Eye (tissue), 1 donor: ENCODE measurements at regions not wholly inside any gene's neighbourhood (a gene's known extent, or its start where the extent isn't known, plus 50 kb on each side); places are given as distances from the start of the nearest gene placed in this dataset.
"Not testable (repeated sequence)": the region's sequence is repeated elsewhere in the genome, so short reads cannot be mapped to it uniquely, and the experiment has no call there.

Source experiments
- DNase-seq: peaks from one replicate; pipeline ENCODE4 v3.0.0-alpha.2; 2015

DNA sequence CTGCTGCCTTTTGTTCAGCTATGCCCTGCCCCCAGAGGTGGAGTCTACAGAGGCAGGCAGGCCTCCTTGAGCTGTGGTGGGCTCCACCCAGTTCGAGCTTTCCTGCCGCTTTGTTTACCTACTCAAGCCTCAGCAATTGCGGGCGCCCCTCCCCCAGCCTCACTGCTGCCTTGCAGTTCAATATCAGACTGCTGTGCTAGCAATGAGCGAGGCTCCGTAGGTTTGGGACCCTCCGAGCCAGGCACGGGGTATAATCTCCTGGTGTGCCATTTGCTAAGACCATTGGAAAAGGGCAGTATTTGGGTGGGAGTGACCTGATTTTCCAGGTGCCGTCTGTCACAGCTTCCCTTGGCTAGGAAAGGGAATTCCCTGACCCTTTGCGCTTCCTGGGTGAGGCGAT, 51.9 kb downstream of the DIPK2A start:
- DNase-seq = not testable (repeated sequence)

DNA sequence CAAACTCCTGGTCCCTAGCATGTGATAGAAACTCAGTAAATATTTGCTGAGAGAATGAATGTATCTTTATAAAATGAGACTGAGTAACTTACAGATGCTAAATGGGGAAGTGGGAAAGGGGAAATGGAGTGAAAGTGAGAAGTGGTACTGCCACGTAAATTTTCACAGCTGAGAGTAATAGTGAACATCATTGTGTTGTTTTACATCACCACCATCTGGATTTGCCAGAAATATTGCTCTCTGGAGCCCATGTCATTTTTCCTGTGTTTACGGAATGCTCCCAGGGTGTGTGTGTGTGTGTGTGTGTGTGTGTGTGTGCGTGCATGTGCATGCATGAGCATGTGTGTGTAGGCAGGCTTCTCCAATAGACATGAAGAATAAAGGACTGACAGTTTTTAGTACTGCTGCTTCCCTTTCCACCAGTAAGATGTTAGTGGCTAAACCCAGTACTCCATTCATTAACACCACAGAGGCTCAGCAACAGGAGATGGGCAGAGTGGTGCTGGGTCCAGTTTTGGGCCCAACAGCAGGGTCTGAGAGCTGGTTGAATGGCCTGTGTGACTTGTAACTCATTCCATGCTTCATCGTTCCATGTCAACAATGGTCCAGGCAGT, 57.3 kb downstream of the DIPK2A start:
- DNase-seq = no peak

DNA sequence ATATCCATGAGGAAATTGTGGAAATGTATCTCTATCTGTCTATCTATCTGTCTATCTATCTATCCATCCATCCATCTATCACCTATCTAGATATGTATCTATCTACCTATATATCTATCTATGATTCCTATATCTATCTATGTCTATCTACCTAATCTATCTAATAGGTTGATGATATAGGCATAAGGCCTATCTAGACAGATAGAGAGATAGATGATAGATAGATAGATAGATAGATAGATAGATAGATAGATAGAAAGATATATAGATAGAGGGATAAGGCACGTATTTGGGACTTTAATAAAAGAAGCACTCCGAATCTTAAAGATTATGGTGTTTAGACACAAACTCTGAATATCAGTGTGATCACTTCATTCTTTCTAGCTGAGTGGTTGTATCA, 58.1 kb downstream of the DIPK2A start:
- DNase-seq = no peak

DNA sequence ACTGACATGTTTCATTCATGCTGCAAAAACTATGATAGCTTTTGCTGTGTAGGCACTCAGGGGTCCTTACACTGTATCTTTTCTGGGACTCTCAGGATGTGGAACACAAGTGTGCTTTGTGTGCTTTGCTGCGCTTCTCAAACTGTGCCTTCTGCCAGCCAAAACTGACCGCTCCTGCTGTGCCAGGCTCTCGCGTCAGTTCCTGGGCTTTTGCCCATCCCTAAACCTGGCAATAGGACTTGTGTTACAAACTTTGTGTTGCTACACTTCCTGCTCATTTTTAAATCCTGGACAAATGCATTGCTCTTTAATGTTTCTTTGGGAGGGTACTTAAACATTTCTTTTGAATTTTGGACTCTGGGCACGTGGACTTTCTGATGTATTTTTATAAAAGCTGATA, 60.3 kb downstream of the DIPK2A start:
- DNase-seq = no peak

DNA sequence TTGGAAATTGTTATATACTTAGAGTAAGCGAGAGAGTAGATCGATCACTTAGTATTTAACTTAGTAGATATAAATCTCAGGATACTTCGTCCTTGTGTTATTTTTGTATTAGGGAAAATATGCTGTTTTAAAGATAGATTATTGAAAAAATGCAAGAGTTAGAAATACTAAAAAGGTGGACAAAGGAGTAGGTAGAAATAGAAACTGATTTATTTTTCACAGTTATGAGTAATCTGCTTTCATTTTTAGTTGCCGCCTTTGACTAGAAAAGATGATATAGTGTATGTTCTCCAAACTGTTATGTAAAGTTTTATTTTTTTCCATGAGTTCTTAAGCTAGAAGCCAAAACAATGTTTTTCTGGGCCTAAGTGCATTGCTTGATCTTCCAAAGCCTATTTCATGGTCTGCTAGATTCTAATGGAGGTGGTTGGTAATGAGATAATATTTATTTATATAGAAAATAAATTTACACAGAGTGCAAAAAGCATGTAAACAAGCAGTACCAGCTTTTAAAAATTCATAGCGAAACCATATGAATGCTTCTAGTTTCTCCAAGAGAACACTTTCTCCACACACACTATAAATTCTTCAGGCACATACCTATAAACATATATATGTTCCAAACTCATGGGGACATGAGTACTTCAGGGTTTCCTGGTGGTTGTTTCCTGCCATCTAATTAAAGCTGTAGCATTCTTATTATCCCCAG, 61.1 kb downstream of the DIPK2A start:
- no peak for DNase-seq

DNA sequence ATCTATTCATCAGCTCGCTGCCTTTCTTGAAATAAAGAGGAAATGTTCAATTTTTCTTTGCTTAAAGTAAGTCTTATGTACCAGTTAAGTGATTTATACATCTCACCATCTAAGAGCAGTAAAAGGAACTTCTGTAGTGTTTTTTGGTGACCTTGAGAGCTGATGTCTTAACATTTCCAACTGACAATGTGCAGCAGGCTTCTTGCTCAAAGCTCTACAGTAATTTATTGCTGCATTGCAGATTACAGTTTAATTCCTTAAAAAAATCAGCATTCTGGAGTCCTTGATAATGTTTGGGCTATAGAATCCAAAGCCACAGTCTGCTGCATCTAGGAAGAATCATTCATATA, 61.6 kb downstream of the DIPK2A start:
- DNase-seq = no peak

DNA sequence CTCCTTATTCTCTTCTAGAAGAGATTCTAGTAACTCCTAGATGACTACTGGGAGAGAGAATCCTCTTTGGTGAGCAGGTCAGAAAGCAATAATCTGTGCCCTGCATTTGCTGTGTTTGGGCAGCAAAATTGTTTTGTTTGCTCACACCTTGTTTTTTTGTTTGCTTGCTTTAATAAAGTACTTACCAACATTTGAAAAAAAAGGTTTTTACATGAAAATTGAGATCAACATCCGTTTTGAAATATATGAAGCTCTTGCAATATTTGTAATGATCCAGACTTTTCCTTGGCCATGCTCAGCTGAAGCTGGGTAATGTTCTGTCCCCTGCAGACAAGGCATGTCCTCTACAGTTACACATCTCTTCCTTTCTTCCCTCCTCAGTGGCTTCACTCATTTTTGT, 62.2 kb downstream of the DIPK2A start:
- no peak for DNase-seq

DNA sequence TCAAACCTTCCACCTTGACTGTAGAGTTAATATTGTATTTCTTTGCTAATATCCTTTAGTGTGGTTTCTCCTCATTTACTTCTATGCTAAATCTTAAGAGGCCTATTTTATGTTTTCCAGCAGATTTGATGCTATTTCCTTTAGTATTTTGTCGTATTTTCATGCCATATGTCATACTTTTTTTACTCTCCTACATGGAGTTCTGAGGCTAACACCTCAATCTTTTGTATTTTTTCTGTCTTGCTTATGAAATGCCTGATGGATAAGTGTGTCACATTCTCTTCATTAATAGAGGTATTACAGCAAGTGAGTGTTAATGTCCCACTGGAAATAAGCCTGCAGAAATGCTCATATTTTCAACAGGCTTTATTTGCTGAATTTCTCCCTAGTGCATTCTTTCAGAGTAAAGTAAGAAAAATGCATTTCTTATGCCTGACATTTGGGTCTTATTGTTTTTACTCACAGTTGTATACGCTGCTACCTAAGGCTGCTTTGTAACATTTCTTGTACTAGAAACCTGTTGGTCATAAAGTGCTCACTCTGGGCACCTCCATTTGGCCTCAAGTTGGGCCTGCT, 63.2 kb downstream of the DIPK2A start:
- DNase-seq = no peak

DNA sequence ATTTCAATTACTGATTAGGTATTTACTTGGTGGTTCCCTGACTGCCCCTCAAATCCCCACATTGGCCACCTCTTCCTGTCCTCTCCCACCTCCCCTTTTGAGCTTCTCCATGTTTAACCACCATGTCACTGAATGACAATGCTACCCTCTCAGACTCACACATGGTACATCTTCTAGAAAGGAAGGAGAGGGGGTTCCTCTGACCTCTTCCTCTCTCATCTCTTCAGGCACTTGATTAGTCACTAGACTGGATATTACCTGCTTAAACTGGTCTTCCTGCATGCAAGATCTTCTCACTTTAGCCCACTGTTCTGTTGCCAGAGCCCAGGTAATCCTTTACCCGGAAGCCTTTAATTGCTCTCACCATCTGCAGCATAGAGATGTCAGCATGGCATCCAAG, 64.9 kb downstream of the DIPK2A start:
- DNase-seq = no peak

DNA sequence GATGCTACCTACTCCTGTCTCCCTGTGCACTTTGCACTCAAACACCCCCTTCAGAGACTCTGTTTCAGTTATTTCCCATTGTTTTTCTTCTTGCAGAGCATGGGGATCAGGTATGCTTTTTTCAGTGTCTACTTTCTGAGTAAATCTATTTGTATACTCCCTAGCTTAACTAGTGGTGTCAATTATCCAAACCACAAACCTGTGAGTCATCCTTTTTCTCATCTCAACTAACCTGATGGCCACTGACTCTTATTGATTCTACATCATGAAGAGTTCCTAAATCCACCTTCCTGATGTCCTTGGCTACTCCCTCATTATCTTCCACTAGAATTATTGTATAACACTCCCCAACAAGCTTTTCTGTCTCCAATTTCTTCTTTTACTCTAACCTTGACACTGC, 68.0 kb downstream of the DIPK2A start:
- DNase-seq = no peak

DNA sequence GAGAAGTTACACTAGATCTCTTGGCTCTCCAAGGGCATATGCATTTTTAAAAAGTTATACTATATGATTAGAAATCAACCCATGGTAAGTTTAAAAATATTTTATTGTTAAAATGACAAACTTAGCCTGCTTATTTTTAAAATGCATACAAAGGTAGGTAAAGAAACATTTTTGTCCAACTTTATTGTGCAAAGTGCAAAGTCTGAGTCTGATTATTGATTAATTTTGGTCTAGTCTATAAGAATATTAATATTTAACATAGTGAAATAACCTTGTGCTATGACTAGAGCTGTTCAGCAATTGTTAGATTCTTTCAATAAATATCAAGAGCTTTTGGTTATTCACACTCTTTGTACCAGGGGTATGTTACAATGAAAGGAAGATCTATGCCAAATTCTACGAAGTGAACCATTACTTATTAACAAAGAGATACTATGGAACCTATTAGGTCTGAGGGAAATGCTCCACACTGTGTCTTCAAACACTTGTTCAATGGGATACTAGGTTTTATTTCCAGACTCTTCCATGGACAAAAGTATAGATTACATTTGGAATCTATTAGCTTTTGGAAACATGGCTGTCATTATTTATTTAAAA, 70.4 kb downstream of the DIPK2A start:
- no peak for DNase-seq

DNA sequence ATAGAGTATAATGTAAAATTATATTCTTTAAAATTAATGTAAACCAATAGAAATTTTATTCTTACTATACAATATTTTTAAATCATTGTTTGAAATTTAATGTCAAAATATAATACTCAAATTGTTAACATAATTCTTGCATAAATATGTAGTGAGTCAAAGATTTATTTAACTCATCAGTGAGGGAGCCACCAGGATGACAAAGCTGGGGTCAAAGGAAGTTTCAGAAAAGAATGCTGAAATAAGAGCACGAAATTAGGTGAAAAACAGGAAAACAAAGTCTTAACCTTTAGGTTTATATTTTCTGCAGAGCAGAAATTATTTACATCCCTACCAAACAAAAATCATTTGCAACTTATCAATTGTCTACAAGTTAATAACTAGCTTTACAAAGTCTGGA, 74.1 kb downstream of the DIPK2A start:
- DNase-seq = no peak

DNA sequence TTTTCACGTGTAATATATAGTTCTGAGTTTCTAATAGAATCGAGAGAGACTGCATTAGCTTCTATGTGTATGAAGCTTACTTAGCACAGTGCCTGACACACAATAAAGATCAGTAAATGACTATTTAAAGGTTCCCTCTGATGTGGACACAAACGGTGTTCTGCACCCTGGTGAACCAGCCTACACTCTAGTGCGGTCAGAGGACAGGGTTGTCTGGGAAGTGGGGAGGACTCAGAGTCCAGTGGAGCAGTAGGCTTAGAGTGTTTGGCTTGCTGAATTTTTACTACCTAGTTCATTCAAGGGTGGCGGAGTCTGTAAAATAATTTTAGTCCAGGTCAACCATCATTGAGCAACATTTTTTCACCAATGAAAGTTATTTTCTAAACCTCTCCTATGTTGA, 77.8 kb downstream of the DIPK2A start:
- no peak for DNase-seq

DNA sequence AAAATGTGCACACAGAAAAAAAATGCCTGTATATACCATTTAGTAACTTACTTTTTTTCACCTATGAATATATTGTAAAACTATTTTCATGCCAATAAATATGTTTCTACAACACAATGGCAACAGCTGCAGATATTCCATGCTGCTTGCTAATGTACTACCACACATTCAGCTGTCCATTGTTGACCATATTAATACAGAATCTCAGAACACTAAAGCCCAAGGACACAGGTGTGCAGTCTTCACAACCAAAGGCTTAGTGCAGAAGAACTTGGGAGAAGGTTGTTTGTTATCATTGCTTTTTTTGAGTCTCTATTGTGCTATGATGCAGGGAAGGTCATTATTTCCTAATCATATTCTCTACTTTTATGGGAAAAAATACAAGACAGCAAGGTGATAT, 79.6 kb downstream of the DIPK2A start:
- DNase-seq = no peak

DNA sequence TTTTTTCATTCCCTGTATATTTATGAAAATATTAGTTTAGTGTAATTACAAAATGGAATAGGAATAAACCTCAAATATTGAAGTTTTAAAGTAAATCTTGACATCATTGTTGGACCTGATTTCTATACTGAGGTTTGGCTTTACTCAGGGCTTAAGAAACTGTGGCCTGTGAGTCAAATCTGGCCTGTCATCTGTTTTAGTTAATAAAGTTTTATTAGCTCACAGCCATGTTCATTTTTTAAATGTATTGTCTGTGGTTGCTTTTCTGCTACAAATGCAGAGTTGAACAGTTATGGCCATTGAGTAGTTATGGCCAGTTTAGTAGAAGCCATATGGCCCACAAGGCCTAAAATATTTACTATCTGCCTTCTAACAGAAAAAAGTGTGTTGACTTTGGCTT, 80.7 kb downstream of the DIPK2A start:
- no peak for DNase-seq

DNA sequence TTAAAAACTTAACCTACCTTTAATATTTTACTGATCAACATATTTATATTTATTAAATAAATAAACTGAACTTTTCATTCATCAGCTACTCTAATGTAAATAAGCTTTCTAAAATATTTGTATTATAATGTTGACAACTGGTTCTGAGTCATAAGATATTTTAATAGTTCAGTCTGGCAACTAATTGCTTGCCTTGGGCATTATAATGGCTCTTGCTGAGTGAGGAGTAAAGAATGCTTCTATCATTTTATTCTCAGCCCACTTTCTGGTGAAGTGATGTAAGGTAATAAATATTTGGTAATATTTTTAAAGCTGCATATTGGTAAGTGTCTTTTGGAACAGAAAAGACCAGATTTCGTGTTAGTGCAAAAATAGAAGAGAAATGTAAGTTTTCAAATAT, 81.5 kb downstream of the DIPK2A start:
- no peak for DNase-seq

DNA sequence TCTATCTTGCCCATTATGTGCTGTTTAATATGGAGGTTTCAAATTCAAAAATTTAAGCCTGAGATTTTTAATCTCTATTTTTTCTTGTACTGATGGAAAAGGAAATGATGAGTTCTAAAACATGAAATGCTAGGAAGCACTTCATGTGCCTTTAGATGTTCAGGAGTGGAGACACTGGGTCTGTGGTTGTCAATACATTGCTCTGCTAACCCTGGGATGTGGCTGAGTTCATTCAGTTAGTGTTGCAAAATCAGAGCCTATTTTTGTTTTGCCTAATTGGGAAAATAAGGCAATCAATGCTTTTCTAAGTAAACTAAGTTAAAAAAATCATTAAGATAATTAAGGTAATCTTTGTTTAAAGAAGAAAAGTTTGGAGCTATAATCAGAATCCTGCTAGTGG, 83.1 kb downstream of the DIPK2A start:
- no peak for DNase-seq

DNA sequence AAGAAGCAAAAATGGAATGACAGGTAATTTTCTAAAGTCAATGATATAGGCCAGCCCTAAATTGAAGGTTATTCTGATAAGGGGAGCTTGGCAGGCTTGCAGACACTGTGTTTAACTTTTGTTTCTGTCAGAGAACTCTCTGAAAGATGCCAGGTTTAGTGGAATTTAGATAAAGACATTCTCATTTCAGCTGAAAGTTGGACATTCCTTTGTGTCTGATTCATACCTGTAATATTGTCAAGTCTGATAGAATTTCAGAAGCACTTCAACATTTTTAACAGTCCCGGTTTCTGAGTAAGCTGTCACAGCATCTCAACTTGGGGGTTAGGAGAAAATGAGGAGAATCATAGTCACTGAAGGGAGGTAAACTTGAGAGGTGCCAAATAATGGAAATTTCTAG, 84.0 kb downstream of the DIPK2A start:
- no peak for DNase-seq

DNA sequence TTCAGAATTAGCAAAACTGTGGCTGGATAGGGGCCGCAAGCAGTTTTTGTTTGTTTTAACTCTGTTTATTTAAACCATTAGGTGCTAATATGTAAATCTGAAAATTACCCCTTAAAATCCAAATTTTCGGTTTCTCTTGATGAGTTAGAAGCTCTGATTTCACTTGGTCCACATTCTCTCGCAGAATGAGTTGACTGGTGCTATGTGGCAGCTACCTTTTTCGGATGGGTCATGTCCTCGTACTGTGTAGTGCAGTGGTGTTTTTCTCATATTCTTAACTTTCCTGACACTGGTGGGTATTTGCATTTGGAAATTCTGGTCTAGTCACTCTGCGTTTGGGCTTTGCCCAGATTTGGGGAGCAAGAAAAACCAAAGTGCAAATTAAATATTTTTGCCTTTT, 87.1 kb downstream of the DIPK2A start:
- no peak for DNase-seq

DNA sequence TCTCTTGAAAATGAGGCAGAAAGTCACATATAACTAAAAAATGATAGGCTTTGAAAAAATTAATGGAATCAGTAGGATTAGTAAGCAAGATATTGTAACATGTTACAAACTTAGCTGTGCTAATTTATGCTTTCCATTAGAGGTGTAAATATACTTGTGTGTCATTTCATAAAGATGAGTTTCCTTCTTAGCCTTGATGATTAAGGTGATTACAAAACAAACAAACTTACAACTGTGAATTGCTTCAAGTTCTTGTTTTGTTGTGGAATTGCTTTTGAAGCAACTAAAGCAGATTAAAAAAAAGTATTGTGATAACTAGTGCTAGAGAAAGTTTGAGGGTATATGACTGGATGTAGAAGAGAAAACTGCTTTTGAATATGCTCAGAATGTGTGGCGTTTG, 87.9 kb downstream of the DIPK2A start:
- no peak for DNase-seq

DNA sequence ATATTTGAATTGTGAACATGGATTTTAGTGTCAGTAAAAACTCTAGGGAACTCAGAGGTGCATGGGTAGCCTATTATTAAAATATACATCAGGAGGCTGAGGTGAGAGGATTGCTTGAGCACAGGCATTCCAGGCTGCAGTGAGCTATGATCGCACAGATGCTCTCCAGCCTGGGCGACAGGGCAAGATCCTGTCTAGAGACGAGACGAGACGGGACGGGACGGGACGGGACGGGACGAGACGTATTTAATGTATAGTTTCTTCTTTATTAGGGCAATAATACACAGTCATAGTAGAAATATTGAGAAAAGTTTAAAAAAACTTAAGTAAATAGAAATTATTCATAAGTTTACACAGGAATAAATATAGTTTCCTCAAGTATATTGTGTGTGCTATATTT, 89.3 kb downstream of the DIPK2A start:
- DNase-seq = no peak

DNA sequence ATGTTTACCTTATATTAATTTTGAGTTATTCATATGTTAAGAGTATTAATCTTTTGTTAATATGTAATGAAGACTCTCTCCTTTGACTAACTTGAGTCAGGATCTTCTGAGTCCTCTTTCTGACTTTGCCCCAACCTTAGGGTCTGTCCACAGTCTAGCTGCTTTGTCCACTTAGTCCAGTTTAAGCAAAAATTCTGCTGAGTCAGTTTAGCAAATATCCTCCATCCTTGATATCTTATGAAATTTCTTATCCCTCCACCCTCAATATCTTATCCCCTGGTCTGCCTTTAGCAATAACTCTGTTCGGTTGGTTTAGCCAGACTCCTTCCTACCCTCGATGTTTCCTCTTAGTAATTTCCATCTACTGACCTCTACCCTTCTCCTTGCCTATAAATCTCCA, 91.7 kb downstream of the DIPK2A start:
- DNase-seq = no peak

DNA sequence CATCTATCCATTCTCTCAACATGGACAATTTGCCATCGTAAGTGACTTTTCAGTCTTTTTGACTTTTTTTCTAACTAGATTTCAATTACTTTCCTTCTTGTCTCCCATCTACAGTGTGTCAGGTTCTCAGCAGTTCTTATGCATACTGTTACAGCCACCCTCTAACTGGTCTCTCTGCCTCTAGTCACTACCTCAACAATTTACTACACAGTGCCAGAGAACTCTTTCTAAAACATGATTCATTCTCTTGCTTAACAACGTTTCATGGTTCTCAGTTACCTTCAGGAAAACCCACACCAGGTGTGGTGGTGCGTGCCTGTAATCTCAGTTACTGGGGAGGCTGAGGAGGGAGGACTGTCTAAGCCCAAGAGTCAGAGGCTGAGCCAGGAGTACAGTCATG, 95.4 kb downstream of the DIPK2A start:
- DNase-seq = no peak

DNA sequence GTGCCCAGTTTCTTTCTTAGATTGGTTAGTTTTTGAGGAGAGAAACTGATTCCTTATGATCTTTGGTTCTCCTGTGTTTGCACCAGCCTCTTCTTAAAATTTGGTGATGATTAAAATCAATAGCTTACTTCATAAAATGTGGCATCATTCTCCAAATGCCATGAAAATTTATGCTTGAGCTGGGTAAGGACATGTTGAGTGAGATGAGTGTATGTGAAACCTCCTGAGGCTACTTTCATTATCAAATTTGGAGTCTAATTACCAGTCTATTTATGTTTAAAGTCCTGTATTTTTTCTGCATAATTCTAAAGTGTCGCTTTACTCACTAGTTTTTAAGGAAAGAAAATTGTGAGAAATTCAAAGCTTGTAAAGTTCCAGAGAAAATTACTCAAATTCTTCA, 102.1 kb downstream of the DIPK2A start:
- no peak for DNase-seq

DNA sequence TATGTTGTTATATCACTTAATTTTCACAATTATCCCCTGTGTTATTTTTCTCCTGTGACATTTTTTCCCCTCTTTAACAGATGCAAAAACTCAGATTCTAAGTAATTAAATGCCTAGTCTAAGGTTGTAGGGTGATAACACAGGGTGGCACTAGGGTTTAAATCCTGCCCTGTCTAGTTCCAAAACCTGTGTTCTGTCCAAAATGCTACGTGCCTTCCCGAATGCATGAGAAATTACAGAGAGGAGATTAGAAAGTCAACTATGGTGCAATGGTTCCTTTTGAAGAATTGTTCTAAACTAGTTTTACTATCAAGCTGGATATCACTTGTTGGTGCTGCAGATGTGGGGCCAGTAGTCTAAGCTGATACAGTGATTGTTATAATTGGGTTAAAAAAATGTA, 108.0 kb downstream of the DIPK2A start:
- no peak for DNase-seq
